ENCODE measurements at regions not wholly inside any gene's neighbourhood (a gene's known extent, or its start where the extent isn't known, plus 50 kb on each side); places are given as distances from the start of the nearest gene placed in this dataset.

DNA sequence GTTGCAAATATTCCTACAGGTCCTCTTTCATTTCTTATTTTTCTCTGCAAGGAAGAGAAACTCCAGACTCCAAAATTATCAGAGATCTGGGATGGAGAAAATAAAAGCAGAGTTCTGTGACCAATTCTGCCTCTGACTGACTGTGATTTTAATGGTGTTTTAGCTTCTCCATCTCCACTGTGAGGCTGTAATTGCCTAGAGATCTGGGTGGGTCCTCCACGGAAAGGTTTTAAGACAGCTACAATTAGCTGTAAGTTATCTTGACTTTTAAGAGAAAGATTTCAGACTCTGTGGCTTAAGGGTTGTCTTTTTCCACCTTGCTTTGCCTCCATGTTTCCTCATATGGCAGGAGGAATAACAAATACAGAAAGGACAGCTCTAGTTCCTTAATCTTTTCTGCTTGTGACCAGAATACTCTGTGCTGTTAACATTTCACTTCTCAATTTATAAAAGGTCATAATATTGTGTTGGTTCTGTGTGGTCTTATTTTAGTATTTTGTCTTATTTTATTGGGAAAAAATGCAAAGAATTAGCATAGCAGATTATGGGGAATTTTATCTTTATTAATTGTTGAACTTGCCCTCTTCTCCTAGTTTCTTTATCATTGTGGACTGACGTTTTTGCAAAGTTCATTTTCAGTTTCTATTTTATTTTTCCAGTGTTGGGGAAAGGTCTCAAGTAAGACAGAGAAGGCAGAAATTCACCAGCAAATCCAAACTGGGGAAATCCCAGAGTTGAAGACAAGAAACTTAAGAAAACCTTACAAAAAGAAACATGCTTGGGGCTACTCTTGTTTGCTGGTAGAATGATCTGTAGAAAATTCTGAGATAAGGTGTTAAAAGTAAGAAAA lies 157.9 kb downstream of the RAP2B start:
- H3K4me3 ChIP-seq (ENCODE audit: low read length): no peak overlapping the region
- peaks cover 3% of the 10 kb centered on the region; the same call in 1 of the 2 replicates for H3K9me3 ChIP-seq (ENCODE audit: insufficient read depth, low read depth, low read length)
- 83% methylated on average over 2 of the region's 2 CpGs for WGBS
- no peaks in the 10 kb centered on the region for H3K4me1 ChIP-seq (ENCODE audit: insufficient read depth, low read length)
- H3K27me3 ChIP-seq (ENCODE audit: insufficient read depth, low read length): no peaks in the 10 kb centered on the region
- H3K9ac ChIP-seq (ENCODE audit: low read depth, low read length): no peak overlapping the region
- no peak overlapping the region for H3K27ac ChIP-seq (ENCODE audit: low read depth, low read length)
- H3K36me3 ChIP-seq (ENCODE audit: insufficient read depth, low read length): no peaks in the 10 kb centered on the region

DNA sequence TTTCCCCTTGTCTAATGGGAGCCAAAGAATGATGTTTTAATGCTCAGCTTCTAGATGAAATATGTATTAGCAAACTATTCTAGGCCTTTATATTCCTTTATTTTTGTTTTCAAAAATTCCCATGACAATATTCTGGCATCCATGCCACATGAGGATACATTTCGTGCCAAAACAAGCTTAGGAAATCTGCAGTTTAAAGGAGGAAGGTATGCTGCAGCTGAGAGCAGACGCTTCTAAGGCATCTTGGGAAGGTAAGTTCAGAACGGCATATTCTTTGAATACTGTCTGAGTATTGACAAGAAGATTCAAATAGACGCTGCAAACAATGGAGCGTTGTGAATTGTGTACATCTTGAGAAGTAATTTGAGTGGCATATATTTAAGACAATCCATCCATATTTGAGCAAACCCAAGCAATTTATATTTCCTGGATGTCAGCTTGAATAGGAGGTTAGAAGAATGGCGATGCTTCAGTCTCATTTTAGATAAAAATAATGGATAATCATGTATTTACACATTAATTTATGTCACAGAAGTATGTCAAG lies 158.6 kb downstream of the RAP2B start:
- Histone ChIP-seq H3K9me3 (ENCODE audit: insufficient read depth, low read depth, low read length) (no peaks in the 10 kb centered on the region), H3K27me3 (ENCODE audit: insufficient read depth, low read length) (no peaks in the 10 kb centered on the region), H3K4me3 (ENCODE audit: low read length) (no peak overlapping the region), H3K27ac (ENCODE audit: low read depth, low read length) (no peak overlapping the region), H3K36me3 (ENCODE audit: insufficient read depth, low read length) (no peaks in the 10 kb centered on the region), H3K9ac (ENCODE audit: low read depth, low read length) (no peak overlapping the region), H3K4me1 (ENCODE audit: insufficient read depth, low read length) (no peaks in the 10 kb centered on the region)
- 92% methylated on average over 5 of the region's 6 CpGs for WGBS

DNA sequence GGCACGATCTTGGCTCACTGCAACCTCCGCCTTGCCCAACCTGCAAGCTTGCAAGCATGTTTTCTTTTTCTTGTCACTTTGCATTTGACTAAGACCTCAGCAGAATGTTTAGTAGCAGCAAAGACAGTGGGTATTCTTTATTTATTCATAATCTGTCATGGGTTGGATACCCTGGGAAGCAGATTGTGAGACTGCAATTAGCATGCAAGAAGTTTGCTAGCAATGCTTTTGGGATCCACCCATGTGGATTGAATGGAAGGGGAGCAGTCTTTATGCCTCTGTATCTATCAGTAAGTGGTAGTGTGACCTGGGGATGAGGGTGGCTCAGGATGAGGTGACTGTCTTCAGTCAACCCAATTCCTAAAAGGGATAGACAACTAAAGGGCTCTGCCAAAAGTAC lies 166.7 kb downstream of the RAP2B start:
- H3K27me3 ChIP-seq (ENCODE audit: insufficient read depth, low read length): no peaks in the 10 kb centered on the region
- no peaks in the 10 kb centered on the region for H3K9me3 ChIP-seq (ENCODE audit: insufficient read depth, low read depth, low read length)
- no peak overlapping the region for H3K4me3 ChIP-seq (ENCODE audit: low read length)
- WGBS: 99% methylated on average over 2 of the region's 2 CpGs
- H3K27ac ChIP-seq (ENCODE audit: low read depth, low read length): no peak overlapping the region
- H3K9ac ChIP-seq (ENCODE audit: low read depth, low read length): no peak overlapping the region
- no peaks in the 10 kb centered on the region for H3K36me3 ChIP-seq (ENCODE audit: insufficient read depth, low read length)
- H3K4me1 ChIP-seq (ENCODE audit: insufficient read depth, low read length): no peaks in the 10 kb centered on the region

DNA sequence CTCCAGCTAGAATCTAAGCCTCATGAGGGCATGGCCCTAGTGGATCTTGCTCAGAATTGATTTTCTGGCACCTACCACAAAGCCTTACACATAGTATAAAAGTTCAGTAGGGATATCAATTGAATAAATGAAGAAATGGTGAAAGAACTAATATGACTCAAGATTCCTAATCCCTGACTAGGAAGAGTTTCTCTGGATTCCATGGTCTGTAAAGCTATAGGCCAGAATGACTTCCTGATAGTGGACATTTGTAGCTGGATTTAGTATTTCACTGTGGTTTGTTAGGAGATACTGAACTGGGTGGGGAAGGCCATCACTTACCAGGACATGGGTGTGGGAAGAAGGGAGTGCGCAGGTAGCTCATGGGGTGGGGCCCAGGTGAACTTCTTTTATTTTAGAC lies 168.9 kb downstream of the RAP2B start:
- no CpG with 5 or more reads among the region's 1 CpG for WGBS
- Histone ChIP-seq H3K4me1 (ENCODE audit: insufficient read depth, low read length) (no peaks in the 10 kb centered on the region), H3K9me3 (ENCODE audit: insufficient read depth, low read depth, low read length) (no peaks in the 10 kb centered on the region), H3K27ac (ENCODE audit: low read depth, low read length) (no peak overlapping the region), H3K27me3 (ENCODE audit: insufficient read depth, low read length) (no peaks in the 10 kb centered on the region), H3K4me3 (ENCODE audit: low read length) (no peak overlapping the region), H3K9ac (ENCODE audit: low read depth, low read length) (no peak overlapping the region), H3K36me3 (ENCODE audit: insufficient read depth, low read length) (no peaks in the 10 kb centered on the region)

DNA sequence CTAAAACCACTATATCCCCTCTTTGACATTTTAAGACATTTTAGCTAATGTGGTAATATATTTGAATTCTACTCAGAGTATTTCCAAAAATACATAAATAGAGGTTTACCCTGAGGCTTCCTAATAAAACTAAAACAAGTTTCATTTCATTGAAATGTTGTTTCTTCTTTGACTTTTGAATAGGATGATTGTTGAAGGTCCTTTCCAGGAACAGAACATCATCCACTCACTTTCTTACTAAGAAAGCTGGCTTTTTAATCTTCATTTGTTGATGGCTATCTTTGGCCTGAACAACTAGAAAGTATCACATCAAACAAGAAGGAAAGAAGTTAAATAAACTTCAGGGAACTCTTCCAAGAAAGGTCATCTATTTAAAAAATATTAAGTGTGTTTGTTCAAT lies 169.7 kb downstream of the RAP2B start:
- Histone ChIP-seq H3K27me3 (ENCODE audit: insufficient read depth, low read length) (no peaks in the 10 kb centered on the region), H3K9ac (ENCODE audit: low read depth, low read length) (no peak overlapping the region), H3K9me3 (ENCODE audit: insufficient read depth, low read depth, low read length) (no peaks in the 10 kb centered on the region), H3K4me1 (ENCODE audit: insufficient read depth, low read length) (no peaks in the 10 kb centered on the region), H3K4me3 (ENCODE audit: low read length) (no peak overlapping the region), H3K36me3 (ENCODE audit: insufficient read depth, low read length) (no peaks in the 10 kb centered on the region), H3K27ac (ENCODE audit: low read depth, low read length) (no peak overlapping the region)

DNA sequence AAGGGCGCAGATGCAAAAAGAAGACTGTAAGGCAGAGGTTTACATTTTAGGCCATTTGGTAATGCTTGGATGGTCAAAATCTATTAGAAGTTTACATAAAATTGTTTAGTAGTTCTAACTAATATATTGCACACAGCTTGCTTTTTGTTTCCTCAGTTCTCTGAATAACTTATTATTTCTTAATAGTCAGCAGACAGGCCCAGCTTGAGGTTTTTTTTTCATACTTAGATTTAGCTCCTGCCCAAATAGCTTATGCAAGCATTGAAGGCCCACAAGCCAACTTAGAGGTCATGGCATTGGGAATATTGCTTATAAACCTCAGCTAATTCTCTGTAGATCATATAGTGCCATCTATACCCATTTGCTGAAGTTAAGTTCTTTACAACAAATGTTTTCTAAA lies 172.5 kb downstream of the RAP2B start:
- H3K27ac ChIP-seq (ENCODE audit: low read depth, low read length): no peak overlapping the region
- 100% methylated on average over 1 of the region's 1 CpG for WGBS
- no peak overlapping the region for H3K4me3 ChIP-seq (ENCODE audit: low read length)
- H3K4me1 ChIP-seq (ENCODE audit: insufficient read depth, low read length): no peaks in the 10 kb centered on the region
- no peaks in the 10 kb centered on the region for H3K27me3 ChIP-seq (ENCODE audit: insufficient read depth, low read length)
- no peaks in the 10 kb centered on the region for H3K36me3 ChIP-seq (ENCODE audit: insufficient read depth, low read length)
- no peaks in the 10 kb centered on the region for H3K9me3 ChIP-seq (ENCODE audit: insufficient read depth, low read depth, low read length)
- H3K9ac ChIP-seq (ENCODE audit: low read depth, low read length): no peak overlapping the region

DNA sequence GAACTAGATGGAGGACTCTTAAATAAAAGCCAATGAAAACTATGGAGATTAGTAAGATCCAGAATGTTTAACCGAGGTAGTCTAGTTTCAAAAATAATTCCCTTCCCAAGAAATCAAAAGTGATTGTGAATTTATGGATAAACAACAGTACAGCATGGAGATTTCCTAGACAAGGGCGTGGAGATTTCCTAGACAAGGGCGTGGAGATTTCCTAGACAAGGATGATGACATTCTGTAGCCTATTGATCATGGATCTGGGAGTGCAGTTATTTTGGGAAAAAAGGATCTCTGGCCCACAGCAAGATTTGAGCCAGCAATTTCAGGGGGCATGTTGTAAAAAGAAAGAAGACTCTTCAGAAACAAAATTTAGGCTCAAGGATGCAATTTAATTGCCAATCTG lies 175.3 kb downstream of the RAP2B start:
- no peaks in the 10 kb centered on the region for H3K36me3 ChIP-seq (ENCODE audit: insufficient read depth, low read length)
- WGBS: 76% methylated on average over 2 of the region's 3 CpGs
- H3K27me3 ChIP-seq (ENCODE audit: insufficient read depth, low read length): no peaks in the 10 kb centered on the region
- no peaks in the 10 kb centered on the region for H3K4me1 ChIP-seq (ENCODE audit: insufficient read depth, low read length)
- no peak overlapping the region for H3K27ac ChIP-seq (ENCODE audit: low read depth, low read length)
- H3K9me3 ChIP-seq (ENCODE audit: insufficient read depth, low read depth, low read length): 0 out of 2 replicates have a peak, but pooled peaks cover 10% of the 10 kb centered on the region
- H3K9ac ChIP-seq (ENCODE audit: low read depth, low read length): no peak overlapping the region
- no peak overlapping the region for H3K4me3 ChIP-seq (ENCODE audit: low read length)

DNA sequence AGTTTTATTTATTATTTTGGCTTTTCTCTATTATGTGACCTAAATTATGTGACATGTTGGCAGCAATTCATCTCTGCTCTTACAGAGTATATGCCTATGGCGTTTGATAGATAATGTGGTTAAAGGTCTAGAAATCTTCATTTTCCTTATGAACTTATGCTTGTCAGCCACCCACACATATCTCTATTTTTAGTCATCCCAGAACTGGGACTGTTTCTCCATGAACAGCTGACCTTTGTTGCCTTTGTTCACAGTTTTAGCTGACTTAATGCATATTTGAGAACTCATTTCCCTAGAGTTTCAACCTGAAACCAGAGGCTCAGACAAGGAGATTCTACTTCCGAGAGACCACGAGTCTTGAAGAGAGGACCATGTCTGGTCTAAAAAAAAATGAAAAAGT lies 176.5 kb downstream of the RAP2B start:
- Histone ChIP-seq H3K9me3 (ENCODE audit: insufficient read depth, low read depth, low read length) (0 out of 2 replicates have a peak, but pooled peaks cover 10% of the 10 kb centered on the region), H3K9ac (ENCODE audit: low read depth, low read length) (no peak overlapping the region), H3K27me3 (ENCODE audit: insufficient read depth, low read length) (no peaks in the 10 kb centered on the region), H3K4me1 (ENCODE audit: insufficient read depth, low read length) (no peaks in the 10 kb centered on the region), H3K27ac (ENCODE audit: low read depth, low read length) (no peak overlapping the region), H3K4me3 (ENCODE audit: low read length) (no peak overlapping the region), H3K36me3 (ENCODE audit: insufficient read depth, low read length) (no peaks in the 10 kb centered on the region)
- WGBS: 96% methylated on average over 2 of the region's 3 CpGs

DNA sequence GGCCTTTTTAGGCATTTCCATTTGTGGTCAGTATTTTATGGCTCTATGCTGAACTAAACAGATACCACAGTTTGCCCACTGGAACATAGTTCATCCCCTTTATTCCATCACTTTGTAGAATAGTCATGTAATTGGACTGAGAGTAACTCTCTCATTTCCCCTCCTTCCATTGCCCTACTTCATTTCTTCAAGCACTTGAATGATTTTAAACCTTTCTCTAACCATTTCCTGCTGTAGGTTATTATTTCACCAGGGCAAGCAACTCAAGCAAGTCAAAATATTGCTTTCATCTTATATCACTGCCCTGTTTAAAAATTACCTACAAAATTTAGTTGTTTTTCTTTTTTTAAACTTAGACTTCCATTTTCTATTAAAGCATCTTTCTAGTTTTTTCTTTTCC lies 177.0 kb downstream of the RAP2B start:
- H3K4me3 ChIP-seq (ENCODE audit: low read length): no peak overlapping the region
- H3K9ac ChIP-seq (ENCODE audit: low read depth, low read length): no peak overlapping the region
- H3K27me3 ChIP-seq (ENCODE audit: insufficient read depth, low read length): no peaks in the 10 kb centered on the region
- 0 out of 2 replicates have a peak, but pooled peaks cover 10% of the 10 kb centered on the region for H3K9me3 ChIP-seq (ENCODE audit: insufficient read depth, low read depth, low read length)
- no peaks in the 10 kb centered on the region for H3K36me3 ChIP-seq (ENCODE audit: insufficient read depth, low read length)
- H3K27ac ChIP-seq (ENCODE audit: low read depth, low read length): no peak overlapping the region
- no peaks in the 10 kb centered on the region for H3K4me1 ChIP-seq (ENCODE audit: insufficient read depth, low read length)

DNA sequence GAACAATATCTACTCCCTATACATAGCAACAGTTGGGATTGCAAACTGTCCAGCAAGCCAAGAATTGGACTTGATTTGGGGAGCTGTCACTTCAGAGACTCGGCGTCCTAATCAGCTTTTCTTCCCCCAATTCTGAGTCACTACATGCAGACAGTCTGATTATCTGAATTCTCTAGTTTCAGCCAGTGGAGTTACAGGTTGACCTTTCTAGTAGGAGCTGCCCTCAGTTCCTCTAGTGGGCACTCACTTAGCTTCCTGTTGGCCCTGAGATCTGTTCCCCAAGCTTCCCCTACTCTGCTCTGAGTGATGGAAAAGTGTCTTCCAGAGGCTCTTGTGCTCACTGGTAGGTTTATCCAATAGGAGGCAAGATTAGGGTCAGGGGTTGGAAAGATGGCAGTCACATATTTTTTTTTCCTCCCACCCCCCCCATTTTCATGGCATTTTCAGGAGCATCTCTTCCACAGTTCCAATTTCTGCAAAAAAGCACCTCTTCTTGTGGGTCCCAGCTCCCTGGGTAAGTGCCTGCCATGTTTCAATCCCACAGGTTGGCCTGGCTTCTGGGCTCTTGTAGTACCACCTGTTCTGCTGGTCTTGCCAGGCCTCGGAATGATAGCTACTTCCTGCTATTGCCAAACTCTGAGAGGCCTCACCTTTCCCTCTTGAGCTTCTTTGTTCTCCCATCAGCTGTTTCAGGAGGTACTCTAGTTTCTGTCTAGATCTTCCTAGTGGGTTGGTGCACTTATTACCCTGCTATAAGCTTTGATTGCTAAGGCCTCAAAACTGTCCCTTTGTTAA lies 182.2 kb downstream of the RAP2B start:
- 97% methylated on average over 3 of the region's 3 CpGs for WGBS
- H3K36me3 ChIP-seq (ENCODE audit: insufficient read depth, low read length): no peaks in the 10 kb centered on the region
- H3K9me3 ChIP-seq (ENCODE audit: insufficient read depth, low read depth, low read length): 0 out of 2 replicates have a peak, but pooled peaks cover 10% of the 10 kb centered on the region
- H3K9ac ChIP-seq (ENCODE audit: low read depth, low read length): no peak overlapping the region
- 0 out of 2 replicates have a peak, but pooled peaks cover 5% of the 10 kb centered on the region for H3K4me1 ChIP-seq (ENCODE audit: insufficient read depth, low read length)
- no peak overlapping the region for H3K4me3 ChIP-seq (ENCODE audit: low read length)
- no peaks in the 10 kb centered on the region; the same call in 1 of the 2 replicates for H3K27me3 ChIP-seq (ENCODE audit: insufficient read depth, low read length)
- H3K27ac ChIP-seq (ENCODE audit: low read depth, low read length): no peak overlapping the region

DNA sequence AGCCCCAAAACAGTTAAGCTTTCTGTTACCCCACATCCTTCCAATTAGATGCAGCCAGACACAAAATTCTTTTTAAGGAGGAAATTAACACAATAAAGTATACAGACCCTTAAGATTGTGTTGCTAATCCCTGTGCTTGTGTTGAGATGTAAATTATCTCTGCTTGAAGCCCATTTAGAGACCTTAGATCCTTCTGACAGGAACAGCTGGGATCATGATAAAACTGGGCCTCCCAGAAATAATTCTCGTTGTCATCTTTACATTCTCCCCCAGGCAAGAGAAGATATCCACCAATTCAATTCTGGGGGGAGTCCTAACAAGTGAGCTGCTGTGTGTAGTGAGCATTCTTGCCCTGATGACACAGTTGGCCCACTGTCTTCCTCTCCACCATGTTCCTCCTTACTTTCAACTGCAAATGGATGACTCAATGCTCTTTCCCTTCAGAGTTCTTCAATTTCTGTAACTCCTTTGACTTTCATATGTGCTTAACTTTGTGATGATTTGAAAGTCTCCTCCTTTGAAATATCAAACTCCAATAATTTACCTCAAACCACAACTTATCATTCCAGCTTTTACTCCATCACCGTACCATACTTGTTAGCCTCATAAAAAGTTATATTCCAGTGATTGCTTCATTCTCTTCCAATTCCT lies 186.6 kb downstream of the RAP2B start:
- Histone ChIP-seq H3K4me3 (ENCODE audit: low read length) (no peak overlapping the region), H3K27me3 (ENCODE audit: insufficient read depth, low read length) (peaks cover 8% of the 10 kb centered on the region; the same call in 1 of the 2 replicates), H3K9me3 (ENCODE audit: insufficient read depth, low read depth, low read length) (0 out of 2 replicates have a peak, but pooled peaks cover 3% of the 10 kb centered on the region), H3K4me1 (ENCODE audit: insufficient read depth, low read length) (peaks cover 12% of the 10 kb centered on the region; the same call in 1 of the 2 replicates), H3K27ac (ENCODE audit: low read depth, low read length) (no peak overlapping the region; the same call in 1 of the 2 replicates), H3K9ac (ENCODE audit: low read depth, low read length) (no peak overlapping the region), H3K36me3 (ENCODE audit: insufficient read depth, low read length) (no peaks in the 10 kb centered on the region)
- 44% methylated on average over 2 of the region's 2 CpGs for WGBS

Data from HUES64 (cell line).